ENCODE measurements at regions not wholly inside any gene's neighbourhood (a gene's known extent, or its start where the extent isn't known, plus 50 kb on each side); places are given as distances from the start of the nearest gene placed in this dataset.

DNA sequence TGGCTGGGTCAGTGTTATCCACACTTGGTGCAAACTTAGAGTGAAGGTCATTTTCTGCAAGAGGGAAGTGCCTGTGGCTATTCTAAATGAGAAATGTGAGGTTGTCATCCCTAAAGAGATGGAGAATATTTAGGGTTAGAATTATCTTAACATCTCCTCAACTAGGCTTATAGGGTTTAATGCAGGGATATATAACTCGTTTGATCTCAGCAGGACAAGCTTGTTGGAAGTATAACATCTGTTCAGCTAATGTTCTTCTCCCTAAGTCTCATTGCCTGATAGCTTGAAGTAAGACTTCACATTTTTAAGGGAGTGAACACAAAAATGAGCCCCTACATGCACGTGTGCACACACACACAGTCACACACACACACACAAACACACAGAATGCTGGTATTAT is 75.9 kb upstream of the NRXN1 start:
- Mint-ChIP-seq H3K27me3 (ENCODE audit: insufficient read depth, unreplicated experiment) (no peaks in the 10 kb centered on the region), H3K36me3 (ENCODE audit: insufficient read depth, unreplicated experiment) (no peaks in the 10 kb centered on the region), H3K4me1 (ENCODE audit: insufficient read depth, unreplicated experiment) (peaks cover 9% of the 10 kb centered on the region), H3K27ac (ENCODE audit: low read depth, unreplicated experiment) (no peak overlapping the region), H3K9me3 (ENCODE audit: unreplicated experiment) (no peaks in the 10 kb centered on the region), H3K4me3 (ENCODE audit: unreplicated experiment) (no peak overlapping the region)
- DNase-seq (ENCODE audit: unreplicated experiment) = no peak
- POLR2A ChIA-PET = no interaction called here
- BruUV-seq (replicated peaks) = no TSS peak
- TF ChIP-seq, protein P1, sequence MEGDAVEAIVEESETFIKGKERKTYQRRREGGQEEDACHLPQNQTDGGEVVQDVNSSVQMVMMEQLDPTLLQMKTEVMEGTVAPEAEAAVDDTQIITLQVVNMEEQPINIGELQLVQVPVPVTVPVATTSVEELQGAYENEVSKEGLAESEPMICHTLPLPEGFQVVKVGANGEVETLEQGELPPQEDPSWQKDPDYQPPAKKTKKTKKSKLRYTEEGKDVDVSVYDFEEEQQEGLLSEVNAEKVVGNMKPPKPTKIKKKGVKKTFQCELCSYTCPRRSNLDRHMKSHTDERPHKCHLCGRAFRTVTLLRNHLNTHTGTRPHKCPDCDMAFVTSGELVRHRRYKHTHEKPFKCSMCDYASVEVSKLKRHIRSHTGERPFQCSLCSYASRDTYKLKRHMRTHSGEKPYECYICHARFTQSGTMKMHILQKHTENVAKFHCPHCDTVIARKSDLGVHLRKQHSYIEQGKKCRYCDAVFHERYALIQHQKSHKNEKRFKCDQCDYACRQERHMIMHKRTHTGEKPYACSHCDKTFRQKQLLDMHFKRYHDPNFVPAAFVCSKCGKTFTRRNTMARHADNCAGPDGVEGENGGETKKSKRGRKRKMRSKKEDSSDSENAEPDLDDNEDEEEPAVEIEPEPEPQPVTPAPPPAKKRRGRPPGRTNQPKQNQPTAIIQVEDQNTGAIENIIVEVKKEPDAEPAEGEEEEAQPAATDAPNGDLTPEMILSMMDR (IDR thresholded peaks at IDR 0.05; ENCODE audit: unreplicated experiment) = no peak
- CTCF ChIA-PET = interaction anchor here (0.5 kb wide), 1 partner anchor 781 kb away, joined by 3 read pairs; no protein-coding TSS in a partner anchor
- intact Hi-C loops (cut with micrococcal nuclease) = no loop called here

DNA sequence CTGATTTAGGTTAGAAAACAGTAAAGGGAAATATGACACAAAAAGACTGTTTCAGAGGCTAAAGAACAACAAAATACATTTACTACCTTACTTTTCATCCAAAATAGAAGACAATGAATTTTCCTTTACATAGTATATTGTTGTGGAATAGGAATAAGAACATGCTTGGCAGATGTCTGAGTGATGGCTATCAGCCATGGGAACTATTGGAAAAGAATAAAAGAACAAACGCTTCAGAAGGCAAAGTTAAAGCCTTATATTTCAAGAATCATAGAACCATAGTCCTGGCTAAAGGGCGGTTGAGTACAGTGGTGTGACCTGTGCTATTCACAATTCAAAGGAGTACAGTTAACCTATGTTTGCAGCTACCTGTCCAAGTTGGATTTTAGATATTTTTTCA is 73.9 kb upstream of the NRXN1 start:
- Mint-ChIP-seq H3K27me3 (ENCODE audit: insufficient read depth, unreplicated experiment) (no peaks in the 10 kb centered on the region), H3K36me3 (ENCODE audit: insufficient read depth, unreplicated experiment) (no peaks in the 10 kb centered on the region), H3K9me3 (ENCODE audit: unreplicated experiment) (no peaks in the 10 kb centered on the region), H3K4me1 (ENCODE audit: insufficient read depth, unreplicated experiment) (peaks cover 9% of the 10 kb centered on the region), H3K4me3 (ENCODE audit: unreplicated experiment) (no peak overlapping the region), H3K27ac (ENCODE audit: low read depth, unreplicated experiment) (no peak overlapping the region)
- ChIA-PET CTCF (interaction anchor here (0.6 kb wide), 1 partner anchor 566 kb away, joined by 4 read pairs; no protein-coding TSS in a partner anchor), POLR2A (no interaction called here)
- DNase-seq (ENCODE audit: unreplicated experiment) = no peak
- TF ChIP-seq, protein P1 (IDR thresholded peaks at IDR 0.05; ENCODE audit: unreplicated experiment) = no peak
- no TSS peak for BruUV-seq (replicated peaks)
- intact Hi-C loops (cut with micrococcal nuclease) = no loop called here

DNA sequence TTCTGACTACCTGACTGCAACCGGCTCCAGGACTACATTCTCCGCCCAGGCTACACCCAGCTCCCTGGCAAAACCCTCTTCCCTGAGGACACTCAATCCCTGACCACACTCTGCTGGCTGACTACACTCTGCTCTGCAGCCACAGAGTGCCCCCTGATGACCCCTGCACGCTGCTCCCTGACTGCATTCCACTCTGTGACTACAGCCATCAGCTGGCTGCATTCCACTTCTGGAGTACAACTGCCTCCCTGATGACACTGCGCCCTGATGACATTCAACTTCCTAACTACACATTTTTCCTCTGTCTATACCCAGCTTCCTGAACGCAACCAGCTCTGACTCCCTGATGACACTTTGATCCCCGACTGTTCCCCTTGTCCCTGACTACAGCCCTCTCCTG is 71.3 kb upstream of the NRXN1 start:
- H3K4me1 Mint-ChIP-seq (ENCODE audit: insufficient read depth, unreplicated experiment) = peaks cover 9% of the 10 kb centered on the region
- no peak overlapping the region for H3K27ac Mint-ChIP-seq (ENCODE audit: low read depth, unreplicated experiment)
- peak; percentile 43 for DNase-seq (ENCODE audit: unreplicated experiment)
- CTCF ChIA-PET = interaction anchor here (0.6 kb wide), 2 partner anchors 17 to 1692 kb away, joined by 3 to 4 read pairs; no protein-coding TSS in a partner anchor
- POLR2A ChIA-PET = no interaction called here
- no peaks in the 10 kb centered on the region for H3K36me3 Mint-ChIP-seq (ENCODE audit: insufficient read depth, unreplicated experiment)
- intact Hi-C loops (cut with micrococcal nuclease) = no loop called here
- TF ChIP-seq, protein P1 (IDR thresholded peaks at IDR 0.05; ENCODE audit: unreplicated experiment) = no peak
- H3K4me3 Mint-ChIP-seq (ENCODE audit: unreplicated experiment) = no peak overlapping the region
- no peaks in the 10 kb centered on the region for H3K9me3 Mint-ChIP-seq (ENCODE audit: unreplicated experiment)
- BruUV-seq (replicated peaks) = no TSS peak
- no peaks in the 10 kb centered on the region for H3K27me3 Mint-ChIP-seq (ENCODE audit: insufficient read depth, unreplicated experiment)

DNA sequence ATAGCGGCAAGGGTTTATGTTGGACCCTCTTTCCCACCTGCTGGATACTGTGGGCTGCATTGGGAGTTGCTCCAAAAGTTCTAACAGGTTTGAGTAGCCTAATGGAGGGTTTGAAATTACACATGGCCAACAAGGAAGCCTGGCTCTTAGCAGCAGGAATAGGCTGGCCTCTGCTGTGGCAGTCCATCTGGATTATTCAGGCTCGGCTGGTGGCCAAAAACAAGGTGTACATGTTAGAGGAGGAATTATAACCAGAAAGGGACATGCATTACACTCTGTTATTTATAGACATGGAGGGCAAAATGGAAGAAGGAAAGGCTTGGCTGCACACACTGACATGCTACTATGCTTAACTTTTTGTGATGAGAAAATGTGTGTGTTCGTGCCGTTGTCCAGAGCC is 61.1 kb upstream of the NRXN1 start:
- ChIA-PET CTCF (interaction anchor here (0.6 to 0.7 kb wide), 2 partner anchors 26 to 261 kb away, joined by 3 to 4 read pairs; no protein-coding TSS in a partner anchor), POLR2A (no interaction called here)
- H3K4me1 Mint-ChIP-seq (ENCODE audit: insufficient read depth, unreplicated experiment) = no peaks in the 10 kb centered on the region
- BruUV-seq (replicated peaks) = no TSS peak
- no peaks in the 10 kb centered on the region for H3K27me3 Mint-ChIP-seq (ENCODE audit: insufficient read depth, unreplicated experiment)
- no peak overlapping the region for H3K27ac Mint-ChIP-seq (ENCODE audit: low read depth, unreplicated experiment)
- no peak overlapping the region for H3K4me3 Mint-ChIP-seq (ENCODE audit: unreplicated experiment)
- H3K9me3 Mint-ChIP-seq (ENCODE audit: unreplicated experiment) = no peaks in the 10 kb centered on the region
- DNase-seq (ENCODE audit: unreplicated experiment) = no peak
- TF ChIP-seq, protein P1 (IDR thresholded peaks at IDR 0.05; ENCODE audit: unreplicated experiment) = no peak
- intact Hi-C loops (cut with micrococcal nuclease) = no loop called here
- no peaks in the 10 kb centered on the region for H3K36me3 Mint-ChIP-seq (ENCODE audit: insufficient read depth, unreplicated experiment)
